NOMO-1 (cell line): ENCODE measurements at regions not wholly inside any gene's neighbourhood (a gene's known extent, or its start where the extent isn't known, plus 50 kb on each side); places are given as distances from the start of the nearest gene placed in this dataset.
"Not testable (repeated sequence)": the region's sequence is repeated elsewhere in the genome, so short reads cannot be mapped to it uniquely, and the experiment has no call there.

Source experiments
- DNase-seq, 2 experiments: peaks; one replicate each; lab custom pipeline; 2025; ENCODE audit not compliant: unreplicated experiment in 2 of 2; lab: John Stamatoyannopoulos, UW

DNA sequence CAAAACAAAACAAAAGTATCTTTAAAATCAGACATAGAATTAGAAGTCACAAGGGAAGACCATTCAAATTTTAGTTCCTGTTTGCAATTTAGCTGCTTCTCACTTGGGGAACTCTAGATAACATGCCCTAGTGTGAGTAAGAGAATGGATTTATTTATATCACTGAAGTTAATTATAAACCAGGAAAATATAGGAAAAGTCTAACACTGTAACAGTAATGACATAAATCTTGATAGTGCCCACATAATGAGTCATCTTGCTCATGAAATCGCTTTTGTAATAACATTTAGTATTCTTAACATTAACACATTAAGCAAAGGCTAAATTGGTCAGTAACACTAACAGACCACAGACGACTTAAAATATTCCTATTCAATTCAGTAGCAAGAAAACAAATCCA, 710.7 kb downstream of the STPG2 start:
- DNase-seq, result no peak

DNA sequence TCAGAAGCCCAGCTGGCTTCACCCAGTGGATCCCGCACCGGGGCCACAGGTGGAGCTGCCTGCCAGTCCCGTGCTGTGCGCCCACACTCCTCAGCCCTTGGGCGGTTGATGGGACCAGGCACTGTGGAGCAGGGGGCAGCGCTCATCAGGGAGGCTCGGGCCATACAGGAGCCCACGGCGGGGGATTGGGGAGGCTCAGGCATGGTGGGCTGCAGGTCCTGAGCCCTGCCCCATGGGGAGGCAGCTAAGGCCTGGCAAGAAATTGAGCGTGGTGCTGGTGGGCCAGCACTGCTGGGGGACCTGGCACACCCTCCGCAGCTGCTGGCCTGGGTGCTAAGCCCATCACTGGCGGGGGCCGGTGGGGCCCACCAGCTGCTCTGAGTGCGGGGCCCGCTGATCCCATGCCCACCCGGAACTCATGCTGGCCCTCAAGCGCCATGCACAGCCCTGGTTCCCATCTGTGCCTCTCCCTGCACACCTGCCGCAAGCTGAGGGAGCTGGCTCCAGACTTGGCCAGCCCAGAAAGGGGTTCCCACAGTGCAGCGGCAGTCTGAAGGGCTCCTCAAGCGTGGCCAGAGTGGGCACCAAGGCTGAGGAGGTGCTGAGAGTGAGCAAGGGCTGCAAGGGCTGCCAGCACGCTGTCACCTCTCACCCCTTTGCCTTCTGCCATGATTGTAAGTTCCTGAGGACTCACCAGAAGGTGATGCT, 705.1 kb downstream of the STPG2 start:
- not testable (repeated sequence) for DNase-seq

DNA sequence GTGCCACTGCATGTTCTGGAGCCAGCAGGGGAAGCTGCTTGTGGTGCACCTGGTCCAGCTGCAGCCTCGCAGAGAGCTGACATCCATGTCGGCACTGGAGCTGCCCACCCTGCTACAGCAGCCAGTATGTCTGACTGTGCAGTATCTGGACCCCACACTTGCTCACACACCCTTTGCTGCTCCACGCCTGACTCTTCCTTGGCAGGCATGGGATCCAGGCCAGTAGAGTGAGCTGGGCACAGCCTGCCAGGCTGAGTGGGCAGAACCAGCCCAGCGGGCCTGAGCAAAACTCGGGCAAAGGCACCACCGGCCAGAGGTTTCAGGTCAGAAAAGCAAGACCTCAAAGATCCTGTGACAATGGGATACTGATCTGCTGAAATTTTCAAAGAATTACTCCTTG, 690.1 kb downstream of the STPG2 start:
- DNase-seq, result no peak

DNA sequence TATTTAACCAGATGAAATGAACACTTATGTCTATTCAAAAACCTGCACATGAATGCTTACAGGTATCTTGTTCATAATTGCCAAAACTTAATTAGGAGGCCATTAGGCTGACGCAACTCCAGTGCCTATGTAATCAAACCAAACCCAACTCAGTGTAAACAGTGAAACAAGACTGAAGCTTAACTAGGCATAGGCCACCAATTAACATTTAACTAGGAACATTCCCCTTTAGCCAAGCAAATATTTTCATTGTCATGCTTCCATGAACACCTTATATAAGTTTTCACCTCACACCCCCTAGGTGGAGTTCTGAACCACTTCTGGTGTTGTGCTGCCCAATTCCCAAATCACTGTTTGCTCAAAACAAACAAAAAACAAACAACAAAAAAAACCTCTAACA, 686.0 kb downstream of the STPG2 start:
- DNase-seq, result no peak

DNA sequence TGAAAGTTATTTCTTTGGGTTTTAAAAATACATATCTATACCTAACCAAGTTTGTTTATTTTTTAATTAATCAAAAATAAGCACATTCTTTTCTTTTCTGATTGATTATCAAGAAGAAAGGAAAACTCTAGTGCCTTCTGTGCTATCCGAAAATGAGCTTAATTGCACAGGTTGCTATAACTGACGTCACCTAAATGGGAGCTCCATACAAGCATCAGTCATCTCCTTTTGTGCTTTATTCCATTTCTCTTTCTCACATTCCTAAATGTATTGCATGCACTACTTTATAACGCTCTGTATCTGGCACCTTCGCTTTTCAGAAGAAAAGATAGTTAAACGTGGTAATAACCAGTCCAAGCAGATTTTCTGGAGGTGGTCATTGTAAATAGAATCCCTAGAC, 675.0 kb downstream of the STPG2 start:
- no peak for DNase-seq

DNA sequence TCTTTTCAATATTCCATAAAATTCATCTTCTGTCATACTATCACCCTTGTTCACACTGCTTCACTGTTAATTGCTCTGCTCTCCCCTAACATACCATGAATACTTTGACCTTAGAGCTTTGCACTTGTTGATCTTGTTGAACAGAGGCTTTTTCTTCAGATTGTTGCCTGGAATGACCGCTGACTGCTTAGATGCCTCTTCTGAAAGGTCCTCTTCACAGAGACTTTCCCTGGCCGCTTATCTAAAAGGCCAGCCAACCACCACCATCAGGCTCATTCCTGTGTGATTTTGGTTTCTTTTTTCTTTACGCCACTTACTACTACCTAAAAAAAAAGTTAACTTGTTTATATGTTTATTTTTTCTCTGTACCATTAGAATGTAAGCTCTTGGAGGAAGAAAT, 667.7 kb downstream of the STPG2 start:
- DNase-seq, result no peak

DNA sequence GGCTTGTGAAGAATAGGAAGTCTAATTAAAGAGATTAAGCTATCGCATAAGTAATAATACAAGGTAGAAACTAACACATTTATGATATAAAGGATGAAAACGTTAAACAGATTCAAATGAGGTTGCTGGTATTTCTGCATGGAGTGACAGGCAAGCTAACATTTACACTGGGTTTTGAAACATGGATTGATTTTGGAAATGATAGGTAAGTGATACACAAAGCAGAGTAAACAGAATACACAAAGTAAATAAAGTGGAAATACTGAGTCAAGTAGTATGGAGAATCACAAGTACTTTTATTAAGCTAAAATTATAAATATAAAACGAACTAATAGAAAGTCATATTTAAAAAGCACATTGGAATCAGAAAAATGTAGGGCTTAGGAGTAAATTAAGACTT, 665.3 kb downstream of the STPG2 start:
- no peak for DNase-seq

DNA sequence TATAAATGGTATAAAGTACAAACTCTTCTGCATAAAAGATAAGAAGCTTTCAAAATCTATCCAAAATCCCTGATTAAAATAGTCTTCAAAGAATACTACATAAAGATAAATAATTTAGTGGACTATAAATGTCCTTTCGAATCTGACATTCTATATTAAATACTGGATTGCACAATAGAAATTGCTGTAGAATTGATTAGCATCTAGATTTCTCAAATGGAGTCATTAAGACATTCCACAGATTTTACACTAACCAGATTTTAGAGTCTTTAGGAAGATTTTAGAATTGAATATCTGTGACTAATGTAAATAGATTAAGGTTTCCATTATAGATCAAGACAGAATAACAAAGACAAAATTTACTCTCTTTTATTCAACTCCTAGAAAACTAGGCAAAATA, 663.9 kb downstream of the STPG2 start:
- DNase-seq, result no peak

DNA sequence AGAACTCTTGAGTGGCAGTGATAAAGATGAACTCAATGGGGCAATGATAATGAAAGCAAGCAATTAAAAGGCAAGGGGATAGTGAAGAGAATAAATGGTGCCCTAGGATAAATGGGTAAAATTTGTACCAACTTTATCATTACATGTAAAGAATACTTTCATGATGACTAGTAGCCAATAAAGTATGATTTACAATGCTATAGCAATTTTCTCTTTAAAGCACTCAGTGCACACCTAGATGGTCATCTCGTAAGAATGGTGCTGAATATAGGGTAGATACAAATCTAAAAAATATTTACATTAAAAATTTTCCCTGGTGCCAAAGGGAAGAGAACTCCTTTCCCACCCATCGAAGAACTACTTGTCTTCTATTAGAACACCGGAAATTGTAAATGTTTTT, 651.4 kb downstream of the STPG2 start:
- DNase-seq, result no peak

DNA sequence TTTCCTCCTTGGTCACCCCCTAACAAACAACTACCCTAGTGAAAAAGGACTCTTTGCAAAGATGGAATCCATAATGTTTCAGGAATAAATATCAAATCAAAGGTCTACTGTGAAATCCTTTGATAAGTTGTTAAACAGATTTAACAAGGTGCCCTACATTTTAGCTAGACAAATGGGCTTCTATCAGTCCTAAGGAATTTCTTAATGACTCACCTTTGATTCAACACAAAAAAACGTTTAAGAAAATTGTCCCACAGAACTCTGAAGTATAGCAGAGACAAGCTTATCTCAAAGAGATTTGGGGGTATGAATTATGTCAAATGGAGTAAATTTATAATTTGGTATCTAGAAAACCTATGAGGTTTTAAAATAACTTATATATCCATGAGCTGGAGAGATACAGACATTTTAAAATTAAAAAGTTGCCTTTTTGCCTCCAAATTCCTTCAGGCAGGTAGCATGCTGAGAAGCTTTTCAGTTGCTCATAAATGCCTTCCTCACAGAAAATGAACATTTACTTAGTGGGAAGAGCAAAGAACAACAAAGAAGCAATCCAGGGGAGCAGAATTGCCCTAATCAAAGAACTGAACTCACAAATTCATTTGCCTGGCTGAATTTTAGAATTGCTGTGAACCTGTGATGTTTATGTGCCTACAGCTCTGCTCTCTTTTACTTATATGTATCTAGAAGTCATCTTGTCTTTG, 649.3 kb downstream of the STPG2 start:
- DNase-seq, result no peak

DNA sequence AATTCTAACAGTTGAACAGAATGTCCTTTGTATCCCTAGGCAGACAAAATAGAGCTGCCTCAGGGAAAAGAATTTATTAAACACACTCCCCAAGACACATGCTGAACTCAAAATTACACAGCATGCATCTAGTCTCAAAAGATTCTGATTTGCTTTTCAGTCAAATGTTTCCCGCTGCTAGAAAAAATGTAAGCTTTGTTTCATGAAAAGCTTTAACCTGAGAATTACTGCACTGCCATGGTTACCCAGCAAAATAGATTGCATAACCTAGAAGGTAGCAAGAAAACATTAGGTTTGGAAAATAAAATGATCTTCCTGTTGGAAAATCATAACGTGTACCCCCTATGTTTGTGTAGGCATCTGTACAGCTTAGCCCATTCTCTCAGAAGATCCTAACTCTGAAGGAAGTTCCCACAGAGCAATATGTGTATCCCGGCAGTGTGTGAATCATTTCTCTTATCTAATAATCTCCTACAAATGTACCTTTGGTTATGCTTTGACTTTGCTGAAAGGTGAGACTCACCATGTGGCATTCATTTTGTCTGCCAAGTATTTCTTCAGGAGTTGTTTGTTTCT, 646.9 kb downstream of the STPG2 start:
- no peak for DNase-seq

DNA sequence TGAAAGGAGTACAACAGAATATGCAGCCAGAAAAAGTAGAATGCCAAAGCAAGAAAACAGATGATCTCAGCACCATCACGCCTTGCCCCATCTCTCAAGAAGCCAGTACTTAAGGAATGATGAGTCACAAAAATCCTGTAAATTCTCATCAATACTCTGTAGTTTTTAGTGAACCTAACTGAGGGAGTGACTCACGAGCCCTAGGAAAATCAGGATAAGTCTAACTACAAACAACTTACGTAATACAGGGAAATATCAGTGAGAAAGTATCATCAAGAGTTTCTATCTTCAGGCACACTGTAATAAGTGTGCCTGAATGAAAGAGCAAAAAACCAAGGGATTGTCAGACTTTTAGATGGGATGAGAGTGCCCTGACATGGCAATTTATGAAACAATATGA, 644.4 kb downstream of the STPG2 start:
- no peak for DNase-seq

DNA sequence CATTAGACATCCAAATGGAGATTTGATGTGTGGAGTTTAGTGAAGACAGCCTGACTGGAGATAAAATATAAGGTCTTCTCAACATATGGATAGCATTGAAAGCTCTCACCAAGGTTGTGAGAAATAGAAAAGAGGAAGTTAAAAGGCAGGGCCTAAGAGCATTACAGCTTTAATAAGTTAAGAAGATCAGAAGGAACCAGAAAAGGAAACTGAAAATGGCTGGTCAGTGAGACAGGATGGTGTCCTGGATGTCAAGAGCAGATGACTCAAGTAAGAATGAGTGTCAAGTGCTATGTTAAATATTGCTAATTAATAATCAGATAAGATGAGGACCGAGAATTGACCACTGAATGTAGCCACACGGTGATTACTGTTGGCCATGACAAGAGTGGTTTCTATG, 642.9 kb downstream of the STPG2 start:
- no peak for DNase-seq

DNA sequence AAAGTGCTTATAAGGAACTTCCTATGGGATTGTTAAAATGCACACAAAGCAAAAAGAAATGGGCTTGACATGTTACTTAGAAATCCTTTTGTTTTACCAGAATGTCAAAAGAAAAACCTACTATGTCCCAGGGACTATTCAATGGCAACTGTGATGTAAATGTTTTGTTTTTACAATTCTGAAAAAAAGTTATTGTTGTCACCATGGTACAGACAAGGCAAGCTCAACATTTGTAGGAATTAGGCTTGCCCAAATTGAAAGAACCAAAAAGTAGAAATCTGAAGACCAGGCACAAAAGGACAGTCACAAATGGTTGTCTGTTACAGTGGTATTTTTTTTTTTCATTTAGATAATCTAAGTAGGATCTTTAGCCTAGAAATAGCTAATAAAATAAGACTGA, 638.6 kb downstream of the STPG2 start:
- no peak for DNase-seq

DNA sequence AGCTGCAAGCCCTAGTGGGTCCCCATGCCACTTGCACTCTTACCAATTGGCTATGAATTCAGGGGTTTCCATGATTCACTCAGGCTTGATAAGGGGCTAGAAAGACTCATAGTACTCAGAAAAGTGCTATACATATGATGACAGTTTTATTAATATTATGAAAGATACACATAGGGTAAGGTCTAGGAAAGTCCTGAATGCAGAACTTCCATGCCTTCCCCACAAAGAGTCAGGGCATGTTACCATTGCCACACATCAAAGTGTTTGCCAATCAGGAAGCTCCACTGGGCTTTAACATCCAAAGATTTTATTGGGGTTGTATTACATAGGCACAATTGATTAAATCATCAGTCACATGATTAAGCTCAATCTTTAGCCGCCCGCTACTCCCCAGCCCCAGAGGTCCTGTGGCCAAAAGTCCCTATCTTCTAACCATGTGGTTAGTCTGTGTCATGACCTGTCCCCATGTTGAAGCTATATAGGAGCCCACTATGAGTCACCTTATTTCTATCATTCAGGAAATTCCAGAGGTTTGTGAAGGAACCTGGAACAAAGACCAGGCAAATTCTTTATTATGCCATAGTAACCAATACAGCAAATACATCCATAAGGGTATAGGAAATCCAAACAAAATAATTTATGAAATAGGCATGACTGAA, 635.6 kb downstream of the STPG2 start:
- DNase-seq, result no peak
